ENCODE measurements at regions not wholly inside any gene's neighbourhood (a gene's known extent, or its start where the extent isn't known, plus 50 kb on each side); places are given as distances from the start of the nearest gene placed in this dataset.

GRCh38 chr10:35950226-35950625, 308.1 kb upstream of the FZD8 start:
- TF ChIP-seq MAX (IDR thresholded peaks at IDR 0.05) (no peak), REST (IDR thresholded peaks at IDR 0.05; ENCODE audit: low read depth) (no peak), FOXM1 (IDR thresholded peaks at IDR 0.05; ENCODE audit: borderline replicate concordance, low read depth) (no peak), TCF12 (IDR thresholded peaks at IDR 0.05; ENCODE audit: low read depth) (no peak), USF1 (IDR thresholded peaks at IDR 0.05) (no peak), CEBPB (IDR thresholded peaks at IDR 0.05) (no peak), EGR1 (IDR thresholded peaks at IDR 0.05) (no peak), NFIC (IDR thresholded peaks at IDR 0.05) (no peak), YY1 (IDR thresholded peaks at IDR 0.05; ENCODE audit: low read depth) (no peak), TEAD4 (IDR thresholded peaks at IDR 0.05) (no peak), ZBTB7A (IDR thresholded peaks at IDR 0.05; ENCODE audit: low read depth) (no peak), EP300 (IDR thresholded peaks at IDR 0.05; ENCODE audit: borderline replicate concordance) (no peak), CREB1 (IDR thresholded peaks at IDR 0.05; ENCODE audit: low read depth) (no peak), TAF1 (IDR thresholded peaks at IDR 0.05; ENCODE audit: low read depth) (no peak), RAD21 (IDR thresholded peaks at IDR 0.05; ENCODE audit: low read depth) (no peak)

- TF ChIP-seq FOXM1 (IDR thresholded peaks at IDR 0.05; ENCODE audit: borderline replicate concordance, low read depth), result no peak
- no peak for TF ChIP-seq CEBPB (IDR thresholded peaks at IDR 0.05)
- no peak for TF ChIP-seq RAD21 (IDR thresholded peaks at IDR 0.05; ENCODE audit: low read depth)
- no peak for TF ChIP-seq YY1 (IDR thresholded peaks at IDR 0.05; ENCODE audit: low read depth)
Observed at GRCh38 chr10:35949811-35950211, 307.7 kb upstream of the FZD8 start.

- TF ChIP-seq RAD21 (IDR thresholded peaks at IDR 0.05; ENCODE audit: low read depth) (no peak), EP300 (IDR thresholded peaks at IDR 0.05; ENCODE audit: borderline replicate concordance) (no peak), FOXM1 (IDR thresholded peaks at IDR 0.05; ENCODE audit: borderline replicate concordance, low read depth) (no peak), MAX (IDR thresholded peaks at IDR 0.05) (no peak), EGR1 (IDR thresholded peaks at IDR 0.05) (no peak), USF1 (IDR thresholded peaks at IDR 0.05) (no peak), TAF1 (IDR thresholded peaks at IDR 0.05; ENCODE audit: low read depth) (no peak), CEBPB (IDR thresholded peaks at IDR 0.05) (no peak), REST (IDR thresholded peaks at IDR 0.05; ENCODE audit: low read depth) (no peak), YY1 (IDR thresholded peaks at IDR 0.05; ENCODE audit: low read depth) (no peak), ZBTB7A (IDR thresholded peaks at IDR 0.05; ENCODE audit: low read depth) (no peak), CREB1 (IDR thresholded peaks at IDR 0.05; ENCODE audit: low read depth) (no peak), TEAD4 (IDR thresholded peaks at IDR 0.05) (no peak), NFIC (IDR thresholded peaks at IDR 0.05) (no peak), TCF12 (IDR thresholded peaks at IDR 0.05; ENCODE audit: low read depth) (no peak)
Observed at GRCh38 chr10:35946556-35946955, 304.5 kb upstream of the FZD8 start.

GRCh38 chr10:35942057-35942456, 300.0 kb upstream of the FZD8 start:
- no peak for TF ChIP-seq USF1 (IDR thresholded peaks at IDR 0.05)
- no peak for TF ChIP-seq EGR1 (IDR thresholded peaks at IDR 0.05)
- TF ChIP-seq TCF12 (IDR thresholded peaks at IDR 0.05; ENCODE audit: low read depth), result no peak
- no peak for TF ChIP-seq ZBTB7A (IDR thresholded peaks at IDR 0.05; ENCODE audit: low read depth)
- no peak for TF ChIP-seq REST (IDR thresholded peaks at IDR 0.05; ENCODE audit: low read depth)
- no peak for TF ChIP-seq FOXM1 (IDR thresholded peaks at IDR 0.05; ENCODE audit: borderline replicate concordance, low read depth)
- no peak for TF ChIP-seq MAX (IDR thresholded peaks at IDR 0.05)
- no peak for TF ChIP-seq NFIC (IDR thresholded peaks at IDR 0.05)
- TF ChIP-seq EP300 (IDR thresholded peaks at IDR 0.05; ENCODE audit: borderline replicate concordance), result no peak
- TF ChIP-seq YY1 (IDR thresholded peaks at IDR 0.05; ENCODE audit: low read depth), result no peak
- TF ChIP-seq CREB1 (IDR thresholded peaks at IDR 0.05; ENCODE audit: low read depth), result no peak
- no peak for TF ChIP-seq TEAD4 (IDR thresholded peaks at IDR 0.05)
- TF ChIP-seq TAF1 (IDR thresholded peaks at IDR 0.05; ENCODE audit: low read depth), result no peak
- TF ChIP-seq CEBPB (IDR thresholded peaks at IDR 0.05), result no peak
- no peak for TF ChIP-seq RAD21 (IDR thresholded peaks at IDR 0.05; ENCODE audit: low read depth)
